ENCODE measurements at regions not wholly inside any gene's neighbourhood (a gene's known extent, or its start where the extent isn't known, plus 50 kb on each side); places are given as distances from the start of the nearest gene placed in this dataset.

GRCh38 chr15:50857763-50858162 is 50.7 kb upstream of the AP4E1 start:
- no peak for DNase-seq
- no peak for TF ChIP-seq EZH2 (IDR thresholded peaks at IDR 0.05; ENCODE audit: borderline replicate concordance, insufficient read depth, low read depth, low read length, poor library complexity, severe bottlenecking)
- TF ChIP-seq CTCF (IDR thresholded peaks at IDR 0.05): no peak
- Mint-ChIP-seq H3K4me1 (peaks cover 14% of the 10 kb centered on the region), H3K27ac (no peak overlapping the region), H3K27me3 (peaks cover 3% of the 10 kb centered on the region), H3K9me3 (ENCODE audit: insufficient read depth) (no peaks in the 10 kb centered on the region), H3K4me3 (no peak overlapping the region)
- Histone ChIP-seq H3K4me3 (ENCODE audit: control extremely low read depth in 1 of 5, extremely low read depth in 1 of 5, insufficient read depth in 1 of 5, low read depth in 2 of 5, low read length in 4 of 5) (no peak overlapping the region), H3K36me3 (replicated peaks in 1 of 2; ENCODE audit: control extremely low read depth in 1 of 2, control insufficient read depth in 1 of 2, extremely low read depth in 1 of 2, insufficient read depth in 2 of 2, low read length in 1 of 2) (no peaks in the 10 kb centered on the region), H3K9me3 (ENCODE audit: control extremely low read depth in 1 of 3, control insufficient read depth in 2 of 3, insufficient read depth in 1 of 3, low read length in 2 of 3) (no peaks in the 10 kb centered on the region), H3K4me1 (ENCODE audit: control insufficient read depth in 2 of 2, insufficient read depth in 2 of 2, low read length in 2 of 2) (peaks cover 12 to 14% of the 10 kb centered on the region in 2 donors), H3K27me3 (replicated peaks in 1 of 4; ENCODE audit: control extremely low read depth in 1 of 4, control insufficient read depth in 3 of 4, insufficient read depth in 4 of 4, low read length in 3 of 4) (no peaks in the 10 kb centered on the region), H3K9ac (ENCODE audit: low read length) (no peak overlapping the region), H3K4me2 (replicated peaks; ENCODE audit: low read depth, low read length, poor library complexity, severe bottlenecking) (no peak overlapping the region), H4K20me1 (ENCODE audit: control insufficient read depth, insufficient read depth, low read length, poor library complexity, severe bottlenecking) (no peaks in the 10 kb centered on the region), H3K79me2 (ENCODE audit: control insufficient read depth, insufficient read depth, low read length) (no peaks in the 10 kb centered on the region), H3K27ac (ENCODE audit: low read length in 2 of 2) (no peak overlapping the region), H2AFZ (ENCODE audit: insufficient read depth, low read depth, low read length, poor library complexity, severe bottlenecking) (no peak overlapping the region)
- POLR2A ChIA-PET: no interaction called here
- ATAC-seq (ENCODE audit: low read depth): no peak
- intact Hi-C loops (cut with micrococcal nuclease): no loop called here
- CTCF ChIA-PET: no interaction called here

GRCh38 chr15:50854601-50855490 is 53.6 kb upstream of the AP4E1 start:
- ATAC-seq (ENCODE audit: low read depth) (peak; percentile 92), DNase-seq (peak; percentile 65)
- TF ChIP-seq EZH2 (IDR thresholded peaks at IDR 0.05; ENCODE audit: borderline replicate concordance, insufficient read depth, low read depth, low read length, poor library complexity, severe bottlenecking): no peak
- Histone ChIP-seq H3K9ac (ENCODE audit: low read length) (no peak overlapping the region), H2AFZ (ENCODE audit: insufficient read depth, low read depth, low read length, poor library complexity, severe bottlenecking) (no peak overlapping the region), H3K4me3 (ENCODE audit: control extremely low read depth in 1 of 5, extremely low read depth in 1 of 5, insufficient read depth in 1 of 5, low read depth in 2 of 5, low read length in 4 of 5) (no peak overlapping the region), H3K79me2 (ENCODE audit: control insufficient read depth, insufficient read depth, low read length) (no peaks in the 10 kb centered on the region), H3K9me3 (ENCODE audit: control extremely low read depth in 1 of 3, control insufficient read depth in 2 of 3, insufficient read depth in 1 of 3, low read length in 2 of 3) (no peaks in the 10 kb centered on the region), H3K36me3 (replicated peaks in 1 of 2; ENCODE audit: control extremely low read depth in 1 of 2, control insufficient read depth in 1 of 2, extremely low read depth in 1 of 2, insufficient read depth in 2 of 2, low read length in 1 of 2) (no peaks in the 10 kb centered on the region), H3K27ac (ENCODE audit: low read length in 2 of 2) (peak overlapping the region in 1 of 2 donors; percentile 31), H3K27me3 (replicated peaks in 1 of 4; ENCODE audit: control extremely low read depth in 1 of 4, control insufficient read depth in 3 of 4, insufficient read depth in 4 of 4, low read length in 3 of 4) (no peaks in the 10 kb centered on the region), H4K20me1 (ENCODE audit: control insufficient read depth, insufficient read depth, low read length, poor library complexity, severe bottlenecking) (no peaks in the 10 kb centered on the region), H3K4me2 (replicated peaks; ENCODE audit: low read depth, low read length, poor library complexity, severe bottlenecking) (peak overlapping the region; percentile 33), H3K4me1 (ENCODE audit: control insufficient read depth in 2 of 2, insufficient read depth in 2 of 2, low read length in 2 of 2) (peaks cover 12 to 14% of the 10 kb centered on the region in 2 donors)
- peak overlapping the region; percentile 3 for H3K4me3 Mint-ChIP-seq
- 100% methylated on average over 1 of the region's 4 CpGs for WGBS (ENCODE audit: insufficient coverage)
- H3K27me3 Mint-ChIP-seq: peaks cover 6% of the 10 kb centered on the region
- POLR2A ChIA-PET: no interaction called here
- peak overlapping the region; percentile 50 for H3K27ac Mint-ChIP-seq
- CTCF ChIA-PET: interaction anchor here (1.0 kb wide), 4 partner anchors 9 to 31 kb away, joined by 3 to 6 read pairs (median 4); no protein-coding TSS in a partner anchor
- H3K4me1 Mint-ChIP-seq: peaks cover 14% of the 10 kb centered on the region
- intact Hi-C loops (cut with micrococcal nuclease): no loop called here
- H3K9me3 Mint-ChIP-seq (ENCODE audit: insufficient read depth): no peaks in the 10 kb centered on the region

All from B cell (primary cell).